HG03060 (cell line): ENCODE measurements at regions not wholly inside any gene's neighbourhood (a gene's known extent, or its start where the extent isn't known, plus 50 kb on each side); places are given as distances from the start of the nearest gene placed in this dataset.
"Not testable (repeated sequence)": the region's sequence is repeated elsewhere in the genome, so short reads cannot be mapped to it uniquely, and the experiment has no call there.

Experiments used
- ATAC-seq: cut with Tn5 transposase; IDR thresholded peaks from one replicate; pipeline ENCODE4 v1.9.1; 2021; ENCODE audit warnings: low read depth, moderate number of reproducible peaks; ENCODE audit not compliant: unreplicated experiment

DNA sequence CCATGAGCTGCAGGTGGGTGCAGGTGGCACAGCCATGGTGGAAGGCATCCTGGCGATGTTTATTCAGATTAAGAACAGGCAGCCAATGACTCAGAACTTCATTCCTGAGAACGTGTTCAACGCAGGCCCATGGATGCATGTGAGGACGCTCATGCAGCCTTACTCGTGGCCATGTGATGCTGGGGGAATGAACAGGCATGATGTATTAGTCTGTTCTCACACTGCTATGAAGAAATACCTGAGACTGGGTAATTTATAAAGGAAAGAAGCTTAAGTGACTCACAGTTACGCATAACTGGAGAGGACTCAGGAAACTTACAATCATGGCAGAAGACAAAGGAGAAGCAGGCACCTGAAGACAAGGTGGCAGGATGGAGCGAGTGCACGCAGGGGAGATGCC, 146.6 kb downstream of the RNASET2 start:
- ATAC-seq = no peak

GRCh38 chr6:166806962-166807757, 149.2 kb downstream of the RNASET2 start:
- no peak for ATAC-seq

DNA sequence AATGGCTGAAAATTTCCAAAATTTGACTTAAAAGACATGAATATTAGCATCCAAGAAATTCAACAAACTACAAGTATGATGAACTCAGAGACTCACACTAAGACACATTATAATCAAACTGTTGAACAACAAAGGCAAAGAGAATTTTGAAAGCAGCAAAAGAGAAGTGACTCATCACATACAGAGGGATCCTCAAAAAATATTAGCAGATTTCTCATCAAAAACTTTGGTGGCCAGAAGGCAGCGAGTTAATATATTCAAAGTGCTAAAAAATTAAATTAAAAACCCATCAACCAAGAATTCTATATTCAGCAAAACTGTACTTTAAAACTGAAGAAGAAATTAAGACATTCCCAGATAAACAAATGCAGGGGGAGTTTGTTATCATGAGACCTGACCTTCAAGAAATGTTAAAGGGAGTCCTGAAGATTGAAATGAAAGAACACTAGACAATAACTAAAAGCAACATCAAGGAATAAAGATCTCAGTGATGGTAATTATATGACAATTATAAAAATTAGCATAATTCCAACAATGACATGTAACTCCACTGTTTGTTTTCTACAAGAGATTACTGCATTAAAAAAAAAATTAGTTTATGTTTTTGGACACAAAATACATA, 150.0 kb downstream of the RNASET2 start:
- ATAC-seq = no peak

GRCh38 chr6:166803471-166803870, 152.9 kb downstream of the RNASET2 start:
- no peak for ATAC-seq

- no peak for ATAC-seq
Observed at GRCh38 chr6:166802401-166802800, 153.9 kb downstream of the RNASET2 start.

DNA sequence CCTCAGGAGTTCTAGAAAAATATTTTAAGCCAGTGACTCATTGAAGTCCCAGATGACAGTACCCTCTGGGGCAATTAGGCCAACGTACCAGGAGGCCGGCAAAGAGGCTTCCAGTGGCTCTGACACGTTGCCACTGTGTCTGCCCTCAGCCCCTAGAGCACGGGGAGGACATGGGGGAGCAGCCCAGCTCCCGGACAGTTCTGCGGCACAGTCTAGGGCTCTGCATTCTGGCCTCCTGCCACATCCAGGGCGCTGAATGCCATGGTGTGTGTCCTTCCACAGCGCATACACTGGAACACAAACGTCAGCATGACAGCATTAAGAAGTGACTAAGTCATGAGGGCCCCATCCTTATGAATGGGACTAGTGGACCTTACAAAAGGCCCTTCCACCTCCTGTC, 156.2 kb downstream of the RNASET2 start:
- ATAC-seq = no peak

DNA sequence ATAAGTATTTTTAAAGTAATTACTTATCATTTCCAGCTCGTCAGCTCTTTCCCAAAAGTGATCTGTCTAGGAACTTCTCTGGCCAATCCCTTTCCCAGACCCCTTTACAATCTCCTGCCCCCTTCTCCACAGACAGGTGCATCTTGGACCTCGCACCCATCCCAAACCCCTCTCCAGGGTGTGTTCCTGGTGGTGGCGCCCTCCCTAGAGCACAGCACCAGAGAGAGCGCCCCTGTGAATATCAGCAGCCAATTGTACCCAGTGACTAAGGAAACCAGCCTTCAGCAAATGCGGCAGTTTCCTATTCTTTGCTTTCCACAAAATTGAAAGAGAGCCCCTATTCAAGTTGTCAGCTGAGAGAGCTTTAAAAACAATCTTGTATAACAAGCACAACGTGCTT, 157.7 kb downstream of the RNASET2 start:
- ATAC-seq = no peak

- no peak for ATAC-seq
Observed at GRCh38 chr6:166796610-166797009, 159.7 kb downstream of the RNASET2 start.

- ATAC-seq = no peak
Observed at GRCh38 chr6:166795879-166796278, 160.5 kb downstream of the RNASET2 start.

DNA sequence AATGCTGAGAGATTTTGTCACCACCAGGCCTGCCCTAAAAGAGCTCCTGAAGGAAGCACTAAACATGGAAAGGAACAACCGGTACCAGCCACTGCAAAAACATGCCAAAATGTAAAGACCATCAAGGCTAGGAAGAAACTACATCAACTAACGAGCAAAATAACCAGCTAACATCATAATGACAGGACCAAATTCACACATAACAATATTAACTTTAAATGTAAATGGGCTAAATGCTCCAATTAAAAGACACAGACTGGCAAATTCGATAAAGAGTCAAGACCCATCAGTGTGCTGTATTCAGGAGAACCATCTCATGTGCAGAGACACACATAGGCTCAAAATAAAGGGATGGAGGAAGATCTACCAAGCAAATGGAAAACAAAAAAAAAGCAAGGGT, 163.8 kb upstream of the RPS6KA2 start:
- not testable (repeated sequence) for ATAC-seq

DNA sequence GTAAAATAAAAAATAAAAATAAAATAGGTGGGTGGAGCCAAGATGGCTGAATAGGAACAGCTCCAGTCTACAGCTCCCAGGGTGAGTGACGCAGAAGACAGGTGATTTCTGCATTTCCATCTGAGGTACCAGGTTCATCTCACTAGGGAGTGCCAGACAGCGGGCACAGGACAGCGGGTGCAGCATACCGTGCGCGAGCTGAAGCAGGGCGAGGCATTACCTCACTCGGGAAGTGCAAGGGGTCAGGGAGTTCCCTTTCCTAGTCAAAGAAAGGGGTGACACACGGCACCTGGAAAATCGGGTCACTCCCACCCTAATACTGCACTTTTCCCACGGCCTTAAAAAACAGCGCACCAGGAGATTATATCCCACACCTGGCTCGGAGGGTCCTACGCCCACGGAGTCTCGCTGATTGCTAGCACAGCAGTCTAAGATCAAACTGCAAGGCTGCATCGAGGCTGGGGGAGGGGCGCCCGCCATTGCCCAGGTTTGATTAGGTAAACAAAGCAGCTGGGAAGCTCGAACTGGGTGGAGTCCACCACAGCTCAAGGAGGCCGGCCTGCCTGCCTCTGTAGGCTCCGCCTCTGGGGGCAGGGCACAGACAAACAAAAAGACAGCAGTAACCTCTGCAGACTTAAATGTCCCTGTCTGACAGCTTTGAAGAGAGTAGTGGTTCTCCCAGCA, 161.9 kb upstream of the RPS6KA2 start:
- ATAC-seq = not testable (repeated sequence)

- no peak for ATAC-seq
Observed at GRCh38 chr6:166786704-166787293, 159.7 kb upstream of the RPS6KA2 start.

DNA sequence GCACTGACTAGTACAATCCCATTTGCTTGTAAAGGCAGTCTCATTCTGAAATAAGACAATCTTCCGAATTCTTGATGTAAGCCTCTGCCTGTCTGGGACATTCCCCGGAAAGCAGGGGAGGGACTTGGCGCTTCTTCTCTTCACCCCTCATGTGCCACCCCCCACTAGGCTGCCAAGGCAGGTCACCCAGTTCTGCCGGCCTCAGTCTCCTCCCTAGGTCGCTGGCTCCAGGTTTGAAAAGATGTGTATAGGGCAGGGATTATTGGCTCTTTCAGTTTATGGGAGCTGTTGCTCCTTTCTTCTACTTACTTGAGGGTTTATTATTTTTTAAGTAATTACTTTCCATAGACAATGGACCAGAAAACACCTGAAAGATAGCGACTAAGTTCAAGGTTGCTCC, 158.1 kb upstream of the RPS6KA2 start:
- no peak for ATAC-seq

- ATAC-seq = no peak
Observed at GRCh38 chr6:166784691-166785090, 157.6 kb upstream of the RPS6KA2 start.

- ATAC-seq = no peak
Observed at GRCh38 chr6:166782520-166782919, 155.5 kb upstream of the RPS6KA2 start.

DNA sequence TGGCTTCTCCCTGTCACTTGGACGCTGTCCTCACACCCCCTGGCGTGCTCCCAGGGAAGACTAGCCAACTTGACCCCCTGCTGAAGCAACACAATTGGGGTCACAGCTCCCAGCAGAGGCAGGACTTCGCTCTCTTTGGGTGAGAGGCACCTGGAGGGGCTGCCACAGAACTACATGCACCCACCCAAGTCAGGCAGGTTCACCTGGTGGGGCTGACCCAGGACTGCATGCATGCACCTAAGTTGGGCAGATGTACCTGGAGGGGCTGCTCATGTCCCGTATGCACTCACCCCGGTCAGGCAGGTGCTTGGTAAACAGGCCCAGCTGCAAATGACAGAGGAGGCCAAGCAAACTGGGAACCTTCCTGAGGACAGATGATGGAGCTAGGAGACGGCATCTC, 154.3 kb upstream of the RPS6KA2 start:
- no peak for ATAC-seq

DNA sequence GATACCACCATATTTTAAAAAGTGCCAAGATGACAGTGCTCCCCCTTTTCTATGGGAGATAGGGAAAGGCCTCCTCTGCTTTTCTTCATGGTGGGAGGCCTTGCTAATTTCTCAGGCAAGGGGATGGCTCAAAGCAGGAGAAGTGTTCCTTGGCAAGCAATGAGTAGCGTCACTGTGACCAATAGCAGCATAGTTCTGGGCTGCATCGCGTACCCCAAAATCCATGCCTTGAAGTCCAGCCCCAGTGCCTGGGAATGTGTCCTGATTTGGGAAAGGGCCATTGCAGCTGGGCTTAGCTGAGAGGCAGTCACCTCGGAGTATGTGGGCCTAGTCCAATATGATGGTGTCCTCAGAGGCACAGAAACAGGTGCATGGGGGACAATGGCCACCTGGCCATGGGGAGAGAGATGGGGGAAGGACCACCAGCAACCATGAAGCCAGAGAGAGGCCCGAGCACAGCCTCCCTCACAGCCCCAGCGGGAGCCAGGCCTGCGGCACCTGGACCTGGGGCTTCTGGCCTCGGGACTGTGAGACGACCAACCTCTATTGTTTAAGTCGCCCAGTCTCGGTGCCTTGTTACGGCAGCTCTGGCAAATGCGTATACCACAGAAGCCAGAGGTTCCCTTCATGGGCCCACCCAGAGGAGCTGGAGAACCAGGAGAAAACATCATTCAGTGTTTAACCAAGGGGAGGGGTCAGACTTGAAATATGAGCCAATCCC, 153.1 kb upstream of the RPS6KA2 start:
- no peak for ATAC-seq

- ATAC-seq = no peak
Observed at GRCh38 chr6:166779381-166779780, 152.3 kb upstream of the RPS6KA2 start.

- ATAC-seq = no peak
Observed at GRCh38 chr6:166778776-166779175, 151.7 kb upstream of the RPS6KA2 start.

DNA sequence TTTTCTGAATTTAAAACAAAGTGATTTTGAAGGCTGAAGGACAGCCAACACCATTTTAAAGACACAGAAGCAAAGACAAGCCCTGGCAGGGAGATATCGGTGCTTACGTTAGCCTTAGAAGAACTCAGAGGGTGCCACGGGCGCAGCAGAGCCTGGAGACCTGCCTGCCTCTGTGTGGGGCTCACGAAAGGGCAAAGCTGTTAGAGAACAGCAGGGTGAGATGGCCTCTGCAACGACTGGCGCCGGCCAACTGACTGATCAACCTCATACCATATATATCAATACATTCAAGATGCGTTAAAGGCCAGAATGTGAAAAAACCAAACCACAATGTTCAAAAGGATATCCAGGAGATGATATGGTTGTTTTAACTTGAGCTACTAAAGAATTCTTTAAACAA, 151.0 kb upstream of the RPS6KA2 start:
- no peak for ATAC-seq
